Right renal pelvis (tissue), 4 donors: ENCODE measurements at regions not wholly inside any gene's neighbourhood (a gene's known extent, or its start where the extent isn't known, plus 50 kb on each side); places are given as distances from the start of the nearest gene placed in this dataset.
"Not testable (repeated sequence)": the region's sequence is repeated elsewhere in the genome, so short reads cannot be mapped to it uniquely, and the experiment has no call there.

Experiments
- DNase-seq, 4 donors: peaks; one replicate each; pipeline ENCODE4 v3.0.0-alpha.2; 2013; ENCODE audit warnings: low read depth in 4 of 4, low spot score in 3 of 4, missing footprints in 1 of 4

GRCh38 chr6:88499845-88500699, 333.9 kb upstream of the CNR1 start:
- no peak for DNase-seq

DNA sequence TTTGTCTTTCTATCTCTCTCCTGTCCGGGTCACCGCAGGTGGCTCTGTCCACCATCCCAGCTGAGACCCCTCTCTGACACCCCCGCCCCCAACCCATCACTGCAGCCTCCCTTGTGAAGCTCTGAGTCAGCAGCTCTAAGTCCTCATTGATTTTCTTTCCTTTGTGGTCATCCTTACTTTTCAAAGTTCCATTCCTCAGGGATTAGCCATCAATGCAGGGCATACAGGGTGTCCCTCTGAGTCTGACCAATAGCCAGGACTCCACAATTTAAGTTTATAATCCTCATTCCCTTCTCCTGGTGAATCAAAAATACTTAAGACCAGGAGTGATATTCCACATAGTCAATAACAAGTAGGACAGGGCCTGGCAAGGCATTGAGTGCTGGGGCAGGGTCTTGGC, 333.3 kb upstream of the CNR1 start:
- no peak for DNase-seq

- DNase-seq: not testable (repeated sequence)
These were observed 331.3 kb upstream of the CNR1 start for GRCh38 chr6:88497403-88497802.

DNA sequence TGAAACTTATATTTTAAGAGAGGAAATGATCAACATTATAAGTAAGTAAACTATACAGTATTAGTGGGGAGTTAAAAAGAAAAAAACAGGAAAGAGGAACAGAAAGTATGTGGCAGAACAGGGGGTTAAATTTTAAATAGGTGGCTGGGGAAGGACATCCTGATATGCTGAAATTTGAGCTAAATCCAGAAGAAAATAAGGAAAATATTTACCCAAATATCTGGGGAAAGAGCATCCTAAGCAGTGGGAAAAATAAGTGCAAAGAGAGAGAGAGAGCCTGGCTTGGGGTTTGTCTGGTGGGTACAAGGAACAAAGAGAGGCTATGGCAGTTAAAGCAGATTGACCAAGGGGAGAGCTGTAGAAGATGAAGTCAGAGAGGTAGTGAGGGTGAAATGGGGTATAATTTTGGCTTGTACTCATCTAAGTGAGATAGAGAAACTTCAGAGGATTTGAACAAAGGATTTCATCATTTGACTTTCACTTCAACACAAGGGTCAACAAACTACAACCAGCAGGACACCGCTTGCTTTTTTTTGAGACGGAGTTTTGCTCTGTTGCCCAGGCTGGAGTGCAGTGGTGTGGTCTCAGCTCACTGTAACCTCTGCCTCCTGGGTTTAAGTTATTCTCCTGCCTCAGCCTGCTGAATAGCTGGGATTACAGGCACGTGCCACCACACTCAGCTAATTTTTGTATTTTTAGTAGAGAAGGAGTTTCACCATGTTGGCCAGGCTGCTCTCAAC, 328.4 kb upstream of the CNR1 start:
- no peak for DNase-seq

DNA sequence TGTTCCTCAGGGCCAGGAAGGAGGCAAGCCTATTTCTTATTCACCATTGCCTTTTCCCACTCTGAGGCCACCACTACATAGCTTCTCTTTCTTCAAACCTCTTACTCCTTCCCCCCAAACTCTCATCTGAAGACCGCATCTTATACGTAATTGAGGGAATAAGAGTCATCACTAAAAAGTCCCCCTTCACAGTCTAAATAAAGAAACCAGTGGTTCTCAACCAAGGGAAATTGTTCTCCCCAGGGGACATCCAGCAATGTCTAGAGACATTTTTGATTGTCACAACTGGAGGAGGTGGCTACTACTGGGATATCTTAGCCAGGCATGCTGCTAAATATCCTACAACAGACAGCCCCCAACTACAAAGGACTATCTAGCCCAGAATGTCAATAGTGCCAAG, 327.6 kb upstream of the CNR1 start:
- DNase-seq: no peak

DNA sequence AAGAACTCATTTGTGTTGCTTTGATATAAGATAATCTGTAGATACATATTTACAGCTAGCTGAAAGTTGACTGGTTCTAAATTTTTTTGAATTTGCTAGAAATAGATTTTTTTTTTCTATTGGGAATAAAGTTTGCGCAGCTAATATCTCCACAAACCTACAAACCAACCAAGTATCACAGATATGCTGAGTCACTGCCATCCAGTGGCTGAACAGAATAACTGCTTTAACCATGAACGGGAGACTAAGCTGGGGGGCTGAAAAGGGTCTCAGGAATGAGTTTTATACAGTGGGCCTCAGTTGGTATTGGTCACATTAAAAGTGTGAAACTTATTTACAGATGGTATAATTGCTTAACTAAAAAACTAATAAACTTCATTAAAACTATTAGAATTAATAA, 326.7 kb upstream of the CNR1 start:
- no peak for DNase-seq

DNA sequence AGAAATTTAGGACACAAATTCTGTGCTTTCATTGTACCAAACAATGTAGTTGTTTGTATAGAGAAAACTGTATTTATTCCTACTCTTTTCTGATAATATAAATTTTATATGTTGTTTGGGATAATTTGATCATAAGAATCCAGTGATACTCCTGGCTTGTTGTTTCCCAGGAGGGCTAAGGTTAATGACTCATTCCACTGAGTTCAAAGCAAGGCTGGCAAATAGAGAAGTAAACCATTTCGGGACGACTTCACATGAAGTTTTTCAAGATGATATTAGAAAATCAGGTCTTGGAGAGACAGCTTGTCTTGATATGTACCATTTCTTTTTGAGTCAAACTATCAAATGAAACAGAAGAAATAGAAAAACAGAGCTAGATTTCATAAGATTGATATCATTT, 326.1 kb upstream of the CNR1 start:
- DNase-seq: no peak

- DNase-seq: no peak
These were observed 325.2 kb upstream of the CNR1 start for GRCh38 chr6:88491266-88491880.

GRCh38 chr6:88490908-88491264, 324.7 kb upstream of the CNR1 start:
- DNase-seq: no peak

DNA sequence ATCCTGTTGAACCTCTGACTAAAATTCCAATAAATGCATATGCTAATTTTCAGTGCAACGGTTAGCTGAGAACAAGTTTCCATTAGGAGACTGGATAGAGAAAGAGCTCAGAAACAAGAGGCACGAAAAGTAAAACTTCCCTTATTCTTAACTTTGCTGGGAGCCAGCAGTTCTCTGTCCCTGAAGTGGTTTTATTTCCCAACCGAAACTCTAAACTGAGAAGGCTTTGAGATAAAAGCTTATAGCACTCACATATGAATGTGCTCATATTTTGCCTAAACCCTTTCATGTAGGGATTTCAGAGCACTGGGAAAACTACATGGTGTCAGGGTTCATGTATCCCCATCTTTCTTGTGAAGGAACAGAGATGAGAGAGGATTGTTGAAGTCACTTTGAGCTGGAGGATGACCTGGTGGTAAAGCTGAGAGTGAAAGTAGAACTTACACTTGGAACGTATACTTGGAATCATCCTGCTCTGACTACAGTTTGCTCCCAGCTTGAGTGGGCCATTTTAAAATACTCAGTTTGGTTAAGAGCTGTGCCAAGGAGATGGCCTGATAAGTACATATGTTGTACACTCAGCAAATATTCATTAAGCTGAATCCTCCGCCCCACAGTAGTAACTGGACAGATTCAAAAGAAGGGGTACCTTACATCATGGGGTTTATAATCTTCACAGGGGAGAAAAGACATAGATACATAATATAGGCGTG, 324.2 kb upstream of the CNR1 start:
- no peak for DNase-seq

- DNase-seq: no peak
These were observed 317.3 kb upstream of the CNR1 start for GRCh38 chr6:88483424-88483823.

DNA sequence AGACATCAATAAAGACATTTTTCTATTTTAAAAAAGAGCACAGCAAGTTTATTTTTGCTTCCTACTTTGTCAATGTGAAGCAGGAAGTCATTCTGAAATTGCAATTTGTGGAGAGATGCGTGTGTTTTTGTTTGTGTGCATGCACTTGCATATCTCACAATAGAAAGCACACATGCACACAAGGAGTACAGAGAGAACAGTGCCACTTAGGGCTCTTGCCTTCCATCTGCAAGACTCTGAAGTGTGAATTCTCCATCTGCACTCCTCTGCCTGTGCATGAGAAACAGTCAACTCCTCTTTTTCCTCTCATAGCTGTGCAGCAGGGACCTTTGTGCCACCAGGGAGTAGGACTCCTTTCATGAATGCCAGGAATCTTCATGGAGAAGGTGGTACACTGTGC, 316.3 kb upstream of the CNR1 start:
- DNase-seq: no peak

DNA sequence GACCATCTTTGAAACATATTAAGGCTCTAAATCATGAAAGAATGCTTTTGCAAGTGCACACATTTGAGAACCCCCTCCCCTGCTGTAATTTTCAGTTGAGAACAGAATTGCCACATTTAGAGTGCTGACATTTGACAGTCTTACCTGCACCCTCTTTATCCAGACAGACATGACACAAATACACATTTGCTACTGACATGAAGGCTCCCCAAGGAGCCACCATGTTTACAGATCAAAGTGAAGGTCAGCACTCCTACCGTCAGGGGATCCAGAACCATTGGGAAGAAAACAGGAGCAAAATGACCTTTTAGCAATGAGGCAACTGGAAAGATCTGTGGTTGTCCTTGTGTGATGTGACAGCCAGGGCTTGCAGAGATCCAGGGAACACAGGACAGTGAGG, 315.4 kb upstream of the CNR1 start:
- DNase-seq: no peak

GRCh38 chr6:88480816-88481215, 314.7 kb upstream of the CNR1 start:
- DNase-seq: no peak

DNA sequence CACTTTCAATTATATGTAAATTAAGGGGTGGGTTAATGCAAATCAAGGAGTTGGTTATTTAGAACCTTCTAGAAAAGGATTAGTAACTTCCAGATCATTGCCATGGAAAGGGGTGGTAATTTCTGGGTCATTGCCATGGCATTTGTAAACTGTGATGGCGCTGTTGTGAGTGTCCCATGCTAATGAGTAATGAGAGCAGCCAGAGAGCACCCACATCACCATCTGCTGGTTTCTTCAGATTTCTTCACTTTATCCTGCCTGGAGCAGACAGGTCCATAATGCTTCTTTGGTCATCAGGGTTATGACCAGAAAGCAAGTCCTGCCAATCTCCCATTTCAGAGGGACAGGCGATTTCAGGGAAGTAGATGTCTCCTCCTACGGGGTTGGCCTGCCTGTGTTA, 311.3 kb upstream of the CNR1 start:
- no peak for DNase-seq

DNA sequence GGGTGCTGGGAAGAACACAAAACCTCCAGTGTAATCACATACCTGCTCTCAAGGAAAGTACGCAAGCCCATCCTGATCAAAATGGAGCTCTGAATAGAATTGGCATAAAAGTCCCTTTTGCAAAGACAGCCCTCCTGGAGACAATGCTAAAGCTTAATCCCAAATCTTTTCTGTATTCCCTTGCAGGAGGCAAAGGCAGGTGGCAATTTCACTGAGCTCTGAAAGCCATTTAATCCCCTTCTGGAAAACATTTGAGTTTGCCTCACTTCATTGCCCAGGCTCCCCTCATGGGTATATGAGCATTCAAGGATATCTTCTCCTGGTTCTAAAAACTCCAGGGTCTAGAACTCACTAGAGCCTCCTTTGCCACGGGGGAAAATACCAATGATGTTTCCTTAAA, 310.2 kb upstream of the CNR1 start:
- DNase-seq: no peak

- DNase-seq: no peak
These were observed 308.6 kb upstream of the CNR1 start for GRCh38 chr6:88474720-88475119.

DNA sequence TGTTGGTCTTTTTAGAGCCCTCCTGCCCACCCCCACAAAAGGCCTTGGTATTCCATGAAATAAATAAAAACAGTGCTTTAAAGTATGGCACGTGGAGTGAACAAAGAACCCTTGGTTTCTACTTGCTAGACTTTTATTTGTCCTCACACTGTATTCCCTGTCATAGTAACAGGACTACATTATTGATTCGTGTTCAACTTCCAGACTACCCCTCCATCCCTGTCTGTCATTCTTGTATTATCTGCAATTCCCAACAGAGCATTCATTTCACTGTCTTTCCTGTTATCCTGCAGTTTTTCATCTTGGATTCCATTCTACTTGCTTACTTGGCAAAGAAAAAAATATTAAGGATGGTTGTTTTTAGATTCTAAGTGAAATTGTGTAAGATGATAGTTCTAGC, 307.4 kb upstream of the CNR1 start:
- no peak for DNase-seq

GRCh38 chr6:88472851-88473525, 306.8 kb upstream of the CNR1 start:
- DNase-seq: no peak

DNA sequence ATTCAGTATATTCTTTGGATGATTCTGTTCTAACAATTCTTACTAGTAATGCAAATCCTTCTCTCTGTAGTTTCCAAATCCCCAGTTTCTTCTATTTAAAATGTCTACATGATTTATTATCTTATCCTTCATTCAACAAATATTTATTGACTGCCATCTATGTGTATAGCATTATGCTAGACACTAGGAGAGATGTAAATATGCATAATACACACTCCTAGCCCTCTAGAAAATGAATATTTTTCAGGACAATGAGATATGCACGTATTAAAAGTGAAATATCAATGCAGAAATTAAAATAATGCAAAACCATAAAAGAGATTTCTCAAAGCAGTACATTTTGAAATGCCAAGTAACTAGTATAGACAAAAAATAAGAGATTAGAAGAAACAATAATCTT, 293.5 kb upstream of the CNR1 start:
- DNase-seq: no peak

DNA sequence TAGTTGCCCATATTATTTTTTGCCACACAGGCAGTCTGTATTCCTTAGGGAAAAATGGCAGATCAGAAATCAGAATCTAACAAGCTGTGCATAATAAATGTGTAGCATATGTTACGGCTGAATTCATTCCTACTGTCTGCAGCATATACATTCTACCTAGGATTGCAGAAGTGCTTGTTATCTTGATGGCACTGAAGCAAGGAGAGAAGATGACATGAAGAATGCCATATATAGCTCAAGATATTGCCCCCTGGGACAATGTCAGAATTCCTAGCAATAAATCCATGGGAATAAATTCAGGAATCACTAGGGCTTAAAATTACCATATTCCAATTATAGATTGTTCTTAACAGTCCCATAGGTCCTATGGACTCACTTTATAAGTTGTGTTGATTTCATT, 293.0 kb upstream of the CNR1 start:
- DNase-seq: no peak
